Hepatocyte (in vitro differentiated cells): ENCODE measurements at regions not wholly inside any gene's neighbourhood (a gene's known extent, or its start where the extent isn't known, plus 50 kb on each side); places are given as distances from the start of the nearest gene placed in this dataset.

Experiments used
- EZH2 ChIP-seq: fragments of 200-600 bp; sonication (generic); IDR thresholded peaks from 2 replicates; pipeline ENCODE4 v1.6.1; 2016; ENCODE audit warnings: antibody characterized with exemption, mild to moderate bottlenecking, borderline replicate concordance
- EZH2phosphoT487 ChIP-seq: fragments of 200-600 bp; sonication (generic); IDR thresholded peaks from one replicate; pipeline ENCODE4 v1.6.1; 2018; ENCODE audit warnings: antibody characterized with exemption, mild to moderate bottlenecking, low read depth, moderate library complexity; ENCODE audit not compliant: unreplicated experiment, severe bottlenecking
- TF ChIP-seq, protein P1 (sequence below): fragments of 200-600 bp; sonication (generic); IDR thresholded peaks from 2 replicates; pipeline ENCODE4 v1.5.1; 2016; ENCODE audit warnings: antibody characterized with exemption, mild to moderate bottlenecking; ENCODE audit not compliant: poor library complexity

- TF ChIP-seq, protein P1, sequence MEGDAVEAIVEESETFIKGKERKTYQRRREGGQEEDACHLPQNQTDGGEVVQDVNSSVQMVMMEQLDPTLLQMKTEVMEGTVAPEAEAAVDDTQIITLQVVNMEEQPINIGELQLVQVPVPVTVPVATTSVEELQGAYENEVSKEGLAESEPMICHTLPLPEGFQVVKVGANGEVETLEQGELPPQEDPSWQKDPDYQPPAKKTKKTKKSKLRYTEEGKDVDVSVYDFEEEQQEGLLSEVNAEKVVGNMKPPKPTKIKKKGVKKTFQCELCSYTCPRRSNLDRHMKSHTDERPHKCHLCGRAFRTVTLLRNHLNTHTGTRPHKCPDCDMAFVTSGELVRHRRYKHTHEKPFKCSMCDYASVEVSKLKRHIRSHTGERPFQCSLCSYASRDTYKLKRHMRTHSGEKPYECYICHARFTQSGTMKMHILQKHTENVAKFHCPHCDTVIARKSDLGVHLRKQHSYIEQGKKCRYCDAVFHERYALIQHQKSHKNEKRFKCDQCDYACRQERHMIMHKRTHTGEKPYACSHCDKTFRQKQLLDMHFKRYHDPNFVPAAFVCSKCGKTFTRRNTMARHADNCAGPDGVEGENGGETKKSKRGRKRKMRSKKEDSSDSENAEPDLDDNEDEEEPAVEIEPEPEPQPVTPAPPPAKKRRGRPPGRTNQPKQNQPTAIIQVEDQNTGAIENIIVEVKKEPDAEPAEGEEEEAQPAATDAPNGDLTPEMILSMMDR: no peak
- no peak for TF ChIP-seq EZH2
- TF ChIP-seq EZH2phosphoT487: no peak
Measured at GRCh38 chr1:73943270-73943669, 254.7 kb downstream of the LRRIQ3 start.
